ENCODE measurements at regions not wholly inside any gene's neighbourhood (a gene's known extent, or its start where the extent isn't known, plus 50 kb on each side); places are given as distances from the start of the nearest gene placed in this dataset.
A peak's percentile ranks its signal among the peaks of the same experiment; 100 is the strongest.
"Not testable (repeated sequence)": the region's sequence is repeated elsewhere in the genome, so short reads cannot be mapped to it uniquely, and the experiment has no call there.

GRCh38 chr20:53822534-53822933, 228.9 kb upstream of the ZNF217 start:
- peaks cover 0 to 14% (median 4%) of the 10 kb centered on the region in 9 donors for H3K9me3 Mint-ChIP-seq
- POLR2A ChIA-PET: no interaction called here
- ATAC-seq (no peak), DNase-seq (no peak)
- H3K4me1 Mint-ChIP-seq: peaks cover 13 to 34% (median 27%) of the 10 kb centered on the region in 4 donors
- H3K4me3 Mint-ChIP-seq: no peak overlapping the region
- peaks cover 0 to 4% (median 0%) of the 10 kb centered on the region in 3 donors for H3K36me3 Mint-ChIP-seq
- no peak overlapping the region for H3K27ac Mint-ChIP-seq
- no peaks in the 10 kb centered on the region for H3K27me3 Mint-ChIP-seq

GRCh38 chr20:53819973-53820451, 226.4 kb upstream of the ZNF217 start:
- no peak for ATAC-seq
- Mint-ChIP-seq H3K9me3 (peaks cover 0 to 14% (median 4%) of the 10 kb centered on the region in 9 donors), H3K4me3 (no peak overlapping the region), H3K27ac (peak overlapping the region in 1 of 10 donors; percentile 15), H3K4me1 (peaks cover 11 to 29% (median 28%) of the 10 kb centered on the region in 4 donors), H3K36me3 (peaks cover 0 to 4% (median 0%) of the 10 kb centered on the region in 3 donors), H3K27me3 (no peaks in the 10 kb centered on the region)
- DNase-seq: no peak
- POLR2A ChIA-PET: interaction anchor here (1.0 kb wide), 1 partner anchor 233 kb away, joined by 3 read pairs; no protein-coding TSS in a partner anchor

- H3K27ac Mint-ChIP-seq: peak overlapping the region in 6 of 10 donors; percentile 3 to 63 (median 18)
- peaks cover 16 to 43% (median 41%) of the 10 kb centered on the region in 4 donors for H3K4me1 Mint-ChIP-seq
- no peaks in the 10 kb centered on the region for H3K27me3 Mint-ChIP-seq
- H3K9me3 Mint-ChIP-seq: peaks cover 0 to 14% (median 4%) of the 10 kb centered on the region in 9 donors
- no peak overlapping the region for H3K4me3 Mint-ChIP-seq
- POLR2A ChIA-PET: interaction anchor here (0.6 to 0.9 kb wide), 3 partner anchors 8 to 12 kb away, joined by 3 to 6 read pairs (median 4); no protein-coding TSS in a partner anchor
- ATAC-seq (no peak), DNase-seq (no peak)
- peaks cover 0 to 4% (median 0%) of the 10 kb centered on the region in 3 donors for H3K36me3 Mint-ChIP-seq
These were observed 225.0 kb upstream of the ZNF217 start for GRCh38 chr20:53818457-53819177.

- not testable (repeated sequence) for ATAC-seq, H3K36me3 Mint-ChIP-seq, H3K27me3 Mint-ChIP-seq, DNase-seq, H3K4me3 Mint-ChIP-seq
- Mint-ChIP-seq H3K9me3 (peaks cover 0 to 14% (median 4%) of the 10 kb centered on the region in 9 donors), H3K27ac (peak overlapping the region in 2 of 10 donors; percentile 63 to 68), H3K4me1 (peaks cover 14 to 48% (median 42%) of the 10 kb centered on the region in 4 donors)
- POLR2A ChIA-PET: interaction anchor here (0.6 to 0.7 kb wide), 2 partner anchors 14 to 78 kb away, joined by 3 to 6 read pairs; no protein-coding TSS in a partner anchor
These were observed 223.9 kb upstream of the ZNF217 start for GRCh38 chr20:53817513-53817912.

GRCh38 chr20:53816872-53817398, 223.3 kb upstream of the ZNF217 start:
- ATAC-seq (no peak), DNase-seq (no peak)
- H3K4me3 Mint-ChIP-seq: no peak overlapping the region
- H3K9me3 Mint-ChIP-seq: peaks cover 0 to 14% (median 4%) of the 10 kb centered on the region in 9 donors
- H3K36me3 Mint-ChIP-seq: peaks cover 0 to 4% (median 0%) of the 10 kb centered on the region in 3 donors
- peak overlapping the region in 3 of 10 donors; percentile 16 to 72 (median 66) for H3K27ac Mint-ChIP-seq
- H3K4me1 Mint-ChIP-seq: peaks cover 14 to 48% (median 42%) of the 10 kb centered on the region in 4 donors
- no peaks in the 10 kb centered on the region for H3K27me3 Mint-ChIP-seq
- POLR2A ChIA-PET: interaction anchor here (0.6 kb wide), 2 partner anchors 79 to 196 kb away, joined by 3 read pairs; no protein-coding TSS in a partner anchor

GRCh38 chr20:53815509-53815908, 221.9 kb upstream of the ZNF217 start:
- ATAC-seq: no peak
- H3K27me3 Mint-ChIP-seq: no peaks in the 10 kb centered on the region
- peak overlapping the region in 9 of 10 donors; percentile 30 to 93 (median 78) for H3K27ac Mint-ChIP-seq
- H3K4me3 Mint-ChIP-seq: peak overlapping the region in 2 of 10 donors; percentile 13 to 22
- peaks cover 0 to 4% (median 0%) of the 10 kb centered on the region in 3 donors for H3K36me3 Mint-ChIP-seq
- H3K9me3 Mint-ChIP-seq: peaks cover 0 to 14% (median 4%) of the 10 kb centered on the region in 9 donors
- DNase-seq: no peak
- POLR2A ChIA-PET: interaction anchor here (0.7 to 1.0 kb wide), 2 partner anchors 11 to 20 kb away, joined by 3 read pairs; no protein-coding TSS in a partner anchor
- peaks cover 14 to 48% (median 44%) of the 10 kb centered on the region in 4 donors for H3K4me1 Mint-ChIP-seq

DNA sequence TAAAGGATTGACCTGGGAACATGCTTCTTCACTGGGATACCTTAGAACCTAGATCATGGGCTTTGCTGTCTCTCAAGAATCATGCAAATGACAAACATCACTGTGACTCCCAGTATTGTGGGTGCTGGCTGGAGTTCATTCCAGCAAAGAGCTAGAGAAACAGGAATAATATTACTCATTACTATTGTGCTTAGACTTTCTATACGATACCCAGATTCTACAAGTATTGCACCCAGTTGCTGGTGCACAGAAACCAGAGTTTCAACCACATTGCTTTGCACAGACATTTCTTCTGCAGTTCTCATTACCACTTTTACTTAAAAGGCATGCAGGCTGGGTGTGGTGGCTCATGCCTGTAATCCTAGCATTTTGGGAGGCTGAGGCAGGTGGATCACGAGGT, 220.4 kb upstream of the ZNF217 start:
- Mint-ChIP-seq H3K36me3 (peaks cover 0 to 4% (median 0%) of the 10 kb centered on the region in 3 donors), H3K27ac (peak overlapping the region in 9 of 10 donors; percentile 0 to 85 (median 72)), H3K4me3 (peak overlapping the region in 6 of 10 donors; percentile 13 to 63 (median 42)), H3K27me3 (no peaks in the 10 kb centered on the region), H3K9me3 (peaks cover 0 to 7% (median 0%) of the 10 kb centered on the region in 9 donors), H3K4me1 (peaks cover 16 to 48% (median 46%) of the 10 kb centered on the region in 4 donors)
- POLR2A ChIA-PET: interaction anchor here (0.9 to 1.2 kb wide), 3 partner anchors 8 to 41 kb away, joined by 3 to 8 read pairs (median 4); no protein-coding TSS in a partner anchor
- DNase-seq (no peak), ATAC-seq (no peak)

DNA sequence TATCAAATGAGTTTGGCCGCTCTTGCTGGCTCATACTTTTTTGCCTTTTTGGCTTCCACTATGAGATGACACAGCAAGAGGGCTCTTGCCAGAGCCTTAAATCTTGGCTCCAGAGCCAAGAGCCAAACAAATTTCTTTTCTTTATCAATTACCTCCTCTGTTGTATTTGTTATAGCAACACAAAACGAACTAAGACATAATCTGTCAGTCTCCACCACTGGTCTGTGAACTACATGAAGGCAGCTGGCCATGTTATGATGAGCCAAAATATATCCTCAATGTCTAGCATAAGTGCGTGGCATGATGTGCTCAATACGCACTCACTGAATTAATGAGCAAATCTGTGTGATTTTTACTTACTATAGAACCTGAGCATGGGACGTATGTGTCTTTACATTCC, 220.0 kb upstream of the ZNF217 start:
- H3K4me3 Mint-ChIP-seq: peak overlapping the region in 4 of 10 donors; percentile 13 to 63 (median 40)
- H3K27me3 Mint-ChIP-seq: no peaks in the 10 kb centered on the region
- peaks cover 13 to 48% (median 43%) of the 10 kb centered on the region in 4 donors for H3K4me1 Mint-ChIP-seq
- H3K9me3 Mint-ChIP-seq: peaks cover 0 to 4% (median 0%) of the 10 kb centered on the region in 9 donors
- H3K36me3 Mint-ChIP-seq: peaks cover 0 to 1% (median 0%) of the 10 kb centered on the region in 3 donors
- POLR2A ChIA-PET: interaction anchor here (1.2 kb wide), 1 partner anchor 33 kb away, joined by 3 read pairs; no protein-coding TSS in a partner anchor
- peak overlapping the region in 8 of 10 donors; percentile 0 to 85 (median 72) for H3K27ac Mint-ChIP-seq
- no peak for DNase-seq
- ATAC-seq: no peak

- no peak for ATAC-seq
- no peak for DNase-seq
- POLR2A ChIA-PET: no interaction called here
- Mint-ChIP-seq H3K36me3 (no peaks in the 10 kb centered on the region), H3K4me1 (peaks cover 16 to 42% (median 33%) of the 10 kb centered on the region in 4 donors), H3K27ac (peak overlapping the region in 2 of 10 donors; percentile 15 to 41), H3K9me3 (no peaks in the 10 kb centered on the region), H3K27me3 (no peaks in the 10 kb centered on the region), H3K4me3 (no peak overlapping the region)
These were observed 217.9 kb upstream of the ZNF217 start for GRCh38 chr20:53811577-53811976.

DNA sequence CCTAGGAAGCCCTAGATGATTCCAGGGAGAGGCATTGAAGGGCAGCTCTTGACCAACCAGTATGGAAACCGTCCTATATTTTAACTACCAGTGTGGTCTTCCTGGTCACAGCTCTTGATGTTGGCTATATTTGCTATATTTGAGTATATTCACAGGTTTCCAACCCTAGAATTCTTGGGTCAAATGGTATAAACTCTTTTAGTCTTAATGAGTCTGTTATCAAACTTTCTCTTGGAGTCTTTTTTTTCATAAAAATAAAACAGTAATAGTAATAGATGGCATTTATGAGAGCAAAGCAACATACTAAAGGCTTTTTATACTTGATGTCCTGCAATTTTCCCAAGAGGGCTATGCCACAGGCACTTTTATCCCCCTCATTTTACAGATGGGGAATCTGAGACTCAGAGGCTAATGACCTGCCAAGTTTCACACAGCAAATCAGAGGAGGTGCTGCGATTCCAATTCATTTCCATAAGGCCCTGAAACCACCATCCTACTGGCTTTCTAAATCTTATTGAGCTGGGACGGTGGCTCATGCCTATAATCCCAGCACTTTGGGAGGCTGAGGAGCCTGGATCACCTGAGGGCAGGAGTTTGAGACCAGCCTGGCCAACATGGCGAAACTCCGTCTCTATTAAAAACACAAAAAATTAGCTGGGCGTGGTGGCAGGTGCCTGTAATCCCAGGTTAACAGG, 217.2 kb upstream of the ZNF217 start:
- H3K27me3 Mint-ChIP-seq: no peaks in the 10 kb centered on the region
- H3K4me1 Mint-ChIP-seq: peaks cover 16 to 40% (median 27%) of the 10 kb centered on the region in 4 donors
- H3K27ac Mint-ChIP-seq: peak overlapping the region in 1 of 10 donors; percentile 53
- DNase-seq: no peak
- H3K9me3 Mint-ChIP-seq: no peaks in the 10 kb centered on the region
- ATAC-seq: no peak
- H3K36me3 Mint-ChIP-seq: no peaks in the 10 kb centered on the region
- H3K4me3 Mint-ChIP-seq: no peak overlapping the region
- POLR2A ChIA-PET: no interaction called here

DNA sequence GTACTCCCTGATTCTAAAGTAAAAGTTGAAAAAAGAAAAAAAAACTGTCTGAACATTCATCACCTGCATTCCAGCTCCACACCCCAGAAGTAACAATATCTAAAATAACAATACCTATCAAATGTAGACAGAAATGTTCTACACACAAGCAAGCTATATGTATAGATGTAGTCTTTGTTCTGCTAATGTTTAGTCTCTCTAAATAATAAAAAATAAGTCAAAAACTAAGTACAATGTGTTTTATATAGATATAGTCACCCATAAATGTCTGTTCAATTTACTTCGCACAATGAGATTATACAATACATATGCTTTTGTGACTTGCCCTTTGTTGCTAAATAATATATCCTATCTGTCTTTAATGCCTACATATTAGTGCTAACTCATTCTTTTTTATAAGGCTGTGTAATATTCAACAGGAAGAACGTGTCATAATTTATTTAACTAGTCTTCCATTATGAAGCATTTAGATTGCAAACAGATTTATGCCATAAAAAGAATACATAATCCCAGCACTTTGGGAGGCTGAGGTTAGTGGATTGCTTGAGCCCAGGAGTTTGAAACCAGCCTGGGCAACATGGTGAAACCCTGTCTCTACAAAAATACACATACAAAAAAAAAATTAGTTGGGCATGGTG, 216.2 kb upstream of the ZNF217 start:
- POLR2A ChIA-PET: interaction anchor here (0.6 to 0.7 kb wide), 2 partner anchors 18 to 195 kb away, joined by 4 read pairs; no protein-coding TSS in a partner anchor
- Mint-ChIP-seq H3K9me3 (no peaks in the 10 kb centered on the region), H3K36me3 (no peaks in the 10 kb centered on the region), H3K27ac (peak overlapping the region in 2 of 10 donors; percentile 1 to 53), H3K4me1 (peaks cover 10 to 30% (median 17%) of the 10 kb centered on the region in 4 donors), H3K4me3 (no peak overlapping the region), H3K27me3 (no peaks in the 10 kb centered on the region)
- ATAC-seq (no peak), DNase-seq (no peak)
